ENCODE measurements at regions not wholly inside any gene's neighbourhood (a gene's known extent, or its start where the extent isn't known, plus 50 kb on each side); places are given as distances from the start of the nearest gene placed in this dataset.
"Not testable (repeated sequence)": the region's sequence is repeated elsewhere in the genome, so short reads cannot be mapped to it uniquely, and the experiment has no call there.

GRCh38 chr6:26957399-26958127 is 289.9 kb upstream of the PRSS16 start:
- DNase-seq = not testable (repeated sequence)

DNA sequence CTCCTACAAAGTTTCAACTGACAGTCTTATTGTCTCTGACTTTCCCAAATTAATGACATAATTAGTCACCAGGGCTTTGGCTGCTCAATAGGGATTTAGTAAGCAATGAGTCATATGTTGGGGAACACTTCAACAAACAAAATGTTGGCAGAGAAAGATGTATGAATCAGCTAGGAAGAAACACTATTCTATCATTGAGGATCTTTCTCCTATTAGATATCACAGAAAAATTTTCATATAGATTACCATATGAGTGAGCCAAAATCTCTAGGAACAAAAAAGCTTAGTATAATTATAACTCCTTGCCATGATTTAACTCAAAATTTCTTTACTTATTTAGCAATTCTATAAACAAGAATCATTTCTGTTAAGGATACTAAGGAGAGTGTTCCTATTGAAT is 286.3 kb upstream of the PRSS16 start:
- not testable (repeated sequence) for DNase-seq

- DNase-seq = no peak
These were observed 245.1 kb upstream of the PRSS16 start for GRCh38 chr6:27002447-27002846.

GRCh38 chr6:27007020-27007419 is 240.5 kb upstream of the PRSS16 start:
- no peak for DNase-seq

GRCh38 chr6:27008613-27009012 is 238.9 kb upstream of the PRSS16 start:
- DNase-seq = not testable (repeated sequence)

DNA sequence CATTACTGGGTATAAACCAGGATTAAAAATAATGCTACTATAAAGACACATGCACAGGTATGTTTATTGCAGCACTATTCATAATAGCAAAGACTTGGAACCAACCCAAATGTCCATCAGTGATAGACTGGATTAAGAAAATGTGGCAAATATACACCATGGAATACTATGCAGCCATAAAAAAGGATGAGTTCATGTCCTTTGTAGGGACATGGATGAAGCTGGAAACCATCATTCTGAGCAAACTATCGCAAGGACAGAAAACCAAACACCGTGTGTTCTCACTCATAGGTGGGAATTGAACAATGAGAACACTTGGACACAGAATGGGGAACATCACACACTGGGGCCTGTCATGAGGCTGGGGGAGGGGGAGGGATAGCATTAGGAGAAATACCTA is 233.4 kb upstream of the PRSS16 start:
- DNase-seq = not testable (repeated sequence)

DNA sequence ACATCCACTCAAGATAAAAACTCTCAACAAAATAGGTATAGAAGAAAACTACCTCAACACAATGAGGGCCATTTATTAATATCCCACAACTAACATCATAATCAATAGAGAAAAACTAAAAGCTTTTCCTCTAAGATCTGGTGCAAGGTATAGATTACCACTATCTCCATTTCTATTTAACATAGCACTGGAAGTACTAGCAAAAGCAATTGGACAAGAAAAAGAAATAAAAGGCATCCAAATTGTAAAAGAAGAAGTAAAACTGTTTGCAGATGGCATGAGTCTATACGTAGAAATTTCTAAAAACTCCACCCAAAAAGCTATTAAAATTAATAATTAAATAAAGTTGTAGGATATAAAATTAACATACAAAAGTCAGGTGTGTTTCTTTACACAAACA is 230.8 kb upstream of the PRSS16 start:
- DNase-seq = no peak

GRCh38 chr6:27018401-27018800 is 229.1 kb upstream of the PRSS16 start:
- DNase-seq = not testable (repeated sequence)

GRCh38 chr6:27019651-27020552 is 227.6 kb upstream of the PRSS16 start:
- no peak for DNase-seq

GRCh38 chr6:27020553-27020880 is 227.0 kb upstream of the PRSS16 start:
- DNase-seq = no peak

- DNase-seq = no peak
These were observed 223.8 kb upstream of the PRSS16 start for GRCh38 chr6:27023664-27024063.

DNA sequence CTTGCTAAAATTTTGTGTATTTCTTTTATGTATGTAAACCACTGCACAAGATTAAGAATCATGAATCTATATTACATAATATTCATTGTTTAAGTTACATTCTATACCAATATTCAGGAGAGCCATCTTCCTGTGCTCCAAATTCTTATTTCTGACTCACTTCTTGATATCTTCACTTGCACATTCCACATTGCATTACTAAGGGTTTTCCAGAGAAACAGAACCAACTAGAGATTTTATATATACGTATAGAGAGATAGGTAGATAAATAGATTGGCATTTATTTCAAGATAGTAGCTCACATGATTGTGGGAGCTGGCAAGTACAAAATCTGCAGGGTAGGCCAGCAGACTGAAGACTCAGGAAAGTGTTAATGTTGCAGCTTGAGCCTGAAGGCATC is 222.2 kb upstream of the PRSS16 start:
- no peak for DNase-seq

DNA sequence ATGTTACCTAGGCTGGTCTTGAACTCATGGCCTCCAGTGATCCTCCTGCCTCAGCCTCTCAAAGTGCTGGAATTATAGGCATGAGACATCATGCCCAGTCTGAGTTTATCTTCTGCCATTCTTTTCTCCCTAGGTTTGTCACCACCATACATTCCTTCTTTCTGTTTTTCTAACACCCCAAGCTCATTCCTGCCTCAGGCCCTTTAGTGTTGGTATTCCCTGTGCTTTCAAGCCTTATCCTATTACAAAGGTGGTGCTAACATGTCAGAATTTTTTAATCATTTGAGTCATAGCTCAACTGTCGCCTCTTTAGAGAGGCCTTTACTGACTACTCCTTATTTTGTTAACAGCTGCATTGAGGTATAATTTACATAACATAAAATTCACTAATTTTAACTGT is 221.1 kb upstream of the PRSS16 start:
- no peak for DNase-seq

- no peak for DNase-seq
These were observed 216.2 kb upstream of the PRSS16 start for GRCh38 chr6:27031302-27031701.

GRCh38 chr6:27038498-27038897 is 209.0 kb upstream of the PRSS16 start:
- no peak for DNase-seq

GRCh38 chr6:27040244-27041042 is 207.1 kb upstream of the PRSS16 start:
- no peak for DNase-seq

GRCh38 chr6:27043244-27043643 is 204.3 kb upstream of the PRSS16 start:
- DNase-seq = no peak

- not testable (repeated sequence) for DNase-seq
These were observed 202.4 kb upstream of the PRSS16 start for GRCh38 chr6:27045131-27045530.

DNA sequence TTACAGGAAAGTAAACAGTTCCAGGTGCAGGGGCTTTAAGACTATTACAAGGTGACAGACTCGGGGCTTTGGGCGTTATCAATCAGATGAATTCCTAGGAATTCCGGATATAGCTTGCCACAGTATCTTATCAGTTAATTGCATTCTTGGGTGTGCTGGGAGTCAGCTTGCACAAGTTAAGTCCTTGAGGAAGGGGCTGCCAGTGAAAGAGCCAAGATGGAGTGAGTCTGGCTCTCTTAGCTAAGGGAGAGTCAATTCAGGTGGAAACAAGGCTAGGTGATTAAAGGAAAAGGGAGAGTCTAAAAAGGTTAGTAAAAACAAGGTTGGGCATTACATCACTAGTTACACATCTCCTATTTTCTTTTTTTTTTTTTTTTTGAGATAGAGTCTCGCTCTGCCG is 199.8 kb upstream of the PRSS16 start:
- not testable (repeated sequence) for DNase-seq

GRCh38 chr6:27049863-27050781 is 197.4 kb upstream of the PRSS16 start:
- no peak for DNase-seq

GRCh38 chr6:27052082-27052730 is 195.3 kb upstream of the PRSS16 start:
- not testable (repeated sequence) for DNase-seq

GRCh38 chr6:27052731-27053082 is 194.8 kb upstream of the PRSS16 start:
- DNase-seq = no peak
